HAP-1 (cell line): ENCODE measurements at regions not wholly inside any gene's neighbourhood (a gene's known extent, or its start where the extent isn't known, plus 50 kb on each side); places are given as distances from the start of the nearest gene placed in this dataset.
A peak's percentile ranks its signal among the peaks of the same experiment; 100 is the strongest.

Experiments
- DNase-seq, 2 experiments: peaks; one replicate each; pipeline ENCODE4 v3.0.0-alpha.2; 2016 to 2020; ENCODE audit warnings: low spot score in 2 of 2
- H3K27me3 ChIP-seq: fragments of 250-450 bp; sonication (Bioruptor Pico); 2 replicates; pipeline ENCODE4 v1.5.1; 2020; ENCODE audit warnings: low read depth, mild to moderate bottlenecking, moderate library complexity
- H3K36me3 ChIP-seq: fragments of 250-450 bp; sonication (Bioruptor Pico); replicated peaks from 2 replicates; pipeline ENCODE4 v1.5.1; 2020; ENCODE audit warnings: mild to moderate bottlenecking
- H3K4me1 ChIP-seq: fragments of 250-450 bp; sonication (Bioruptor Pico); 2 replicates; pipeline ENCODE4 v1.5.1; 2020; ENCODE audit warnings: mild to moderate bottlenecking
- H3K4me3 ChIP-seq: fragments of 250-450 bp; sonication (Bioruptor Pico); 2 replicates; pipeline ENCODE4 v1.5.1; 2020; ENCODE audit warnings: mild to moderate bottlenecking, moderate library complexity
- H3K9me3 ChIP-seq: fragments of 250-450 bp; sonication (Bioruptor Pico); 2 replicates; pipeline ENCODE4 v1.5.1; 2020; ENCODE audit warnings: mild to moderate bottlenecking, moderate library complexity
- in situ Hi-C: fragments of 300-500 bp; cut with MboI; formaldehyde crosslinking; loops from 3 replicates; pipeline ENCODE4 v1.14.3; 2020; ENCODE audit warnings: low sequenced_read_pairs, inconsistent platforms, mixed read lengths

GRCh38 chr1:69455718-69456117 lies 112.0 kb upstream of the LRRC7 start:
- Histone ChIP-seq H3K27me3 (no peaks in the 10 kb centered on the region), H3K9me3 (no peaks in the 10 kb centered on the region), H3K4me1 (0 out of 2 replicates have a peak, but pooled peaks cover under 1% of the 10 kb centered on the region), H3K4me3 (no peak overlapping the region), H3K36me3 (no peaks in the 10 kb centered on the region)
- no peak for DNase-seq
- in situ Hi-C loops: no loop called here

- no peaks in the 10 kb centered on the region for H3K9me3 ChIP-seq
- DNase-seq: no peak
- H3K4me1 ChIP-seq: no peaks in the 10 kb centered on the region
- H3K27me3 ChIP-seq: no peaks in the 10 kb centered on the region
- in situ Hi-C loops: no loop called here
- no peak overlapping the region for H3K4me3 ChIP-seq
- no peaks in the 10 kb centered on the region for H3K36me3 ChIP-seq
These were observed 108.5 kb upstream of the LRRC7 start for GRCh38 chr1:69459244-69459643.

GRCh38 chr1:69475021-69475420 lies 92.7 kb upstream of the LRRC7 start:
- no peaks in the 10 kb centered on the region for H3K4me1 ChIP-seq
- no peaks in the 10 kb centered on the region for H3K27me3 ChIP-seq
- in situ Hi-C loops: no loop called here
- DNase-seq: no peak
- no peaks in the 10 kb centered on the region for H3K36me3 ChIP-seq
- no peaks in the 10 kb centered on the region for H3K9me3 ChIP-seq
- H3K4me3 ChIP-seq: no peak overlapping the region

- Histone ChIP-seq H3K4me3 (no peak overlapping the region), H3K9me3 (no peaks in the 10 kb centered on the region), H3K27me3 (no peaks in the 10 kb centered on the region), H3K36me3 (no peaks in the 10 kb centered on the region), H3K4me1 (no peaks in the 10 kb centered on the region)
- DNase-seq: no peak
- in situ Hi-C loops: no loop called here
These were observed 88.0 kb upstream of the LRRC7 start for GRCh38 chr1:69479734-69480133.

GRCh38 chr1:69483246-69483645 lies 84.5 kb upstream of the LRRC7 start:
- Histone ChIP-seq H3K4me1 (no peaks in the 10 kb centered on the region), H3K4me3 (no peak overlapping the region), H3K9me3 (no peaks in the 10 kb centered on the region), H3K36me3 (no peaks in the 10 kb centered on the region), H3K27me3 (no peaks in the 10 kb centered on the region)
- in situ Hi-C loops: no loop called here
- DNase-seq: no peak

- Histone ChIP-seq H3K4me1 (no peaks in the 10 kb centered on the region), H3K9me3 (no peaks in the 10 kb centered on the region), H3K27me3 (no peaks in the 10 kb centered on the region), H3K4me3 (no peak overlapping the region), H3K36me3 (no peaks in the 10 kb centered on the region)
- no peak for DNase-seq
- in situ Hi-C loops: no loop called here
These were observed 82.1 kb upstream of the LRRC7 start for GRCh38 chr1:69485616-69486015.

- Histone ChIP-seq H3K4me3 (no peak overlapping the region), H3K9me3 (no peaks in the 10 kb centered on the region), H3K4me1 (peaks cover 7% of the 10 kb centered on the region), H3K36me3 (no peaks in the 10 kb centered on the region), H3K27me3 (no peaks in the 10 kb centered on the region)
- in situ Hi-C loops: no loop called here
- DNase-seq: no peak
These were observed 76.3 kb upstream of the LRRC7 start for GRCh38 chr1:69491416-69491815.

GRCh38 chr1:69492286-69492685 lies 75.4 kb upstream of the LRRC7 start:
- Histone ChIP-seq H3K36me3 (no peaks in the 10 kb centered on the region), H3K4me1 (peaks cover 7% of the 10 kb centered on the region), H3K4me3 (no peak overlapping the region), H3K27me3 (no peaks in the 10 kb centered on the region), H3K9me3 (no peaks in the 10 kb centered on the region)
- DNase-seq: no peak
- in situ Hi-C loops: no loop called here

- Histone ChIP-seq H3K9me3 (no peaks in the 10 kb centered on the region), H3K4me3 (no peak overlapping the region), H3K27me3 (no peaks in the 10 kb centered on the region), H3K36me3 (no peaks in the 10 kb centered on the region), H3K4me1 (peaks cover 7% of the 10 kb centered on the region)
- peak in 1 of 2 experiments; percentile 37 for DNase-seq
- in situ Hi-C loops: no loop called here
These were observed 73.5 kb upstream of the LRRC7 start for GRCh38 chr1:69494221-69494620.

- Histone ChIP-seq H3K36me3 (no peaks in the 10 kb centered on the region), H3K4me1 (peaks cover 7% of the 10 kb centered on the region), H3K4me3 (no peak overlapping the region), H3K9me3 (no peaks in the 10 kb centered on the region), H3K27me3 (no peaks in the 10 kb centered on the region)
- in situ Hi-C loops: no loop called here
- DNase-seq: no peak
These were observed 70.1 kb upstream of the LRRC7 start for GRCh38 chr1:69497441-69498221.

GRCh38 chr1:69498711-69499110 lies 69.0 kb upstream of the LRRC7 start:
- no peak for DNase-seq
- Histone ChIP-seq H3K9me3 (no peaks in the 10 kb centered on the region), H3K36me3 (no peaks in the 10 kb centered on the region), H3K4me1 (peaks cover 7% of the 10 kb centered on the region), H3K4me3 (no peak overlapping the region), H3K27me3 (no peaks in the 10 kb centered on the region)
- in situ Hi-C loops: no loop called here

GRCh38 chr1:69499203-69499803 lies 68.4 kb upstream of the LRRC7 start:
- Histone ChIP-seq H3K27me3 (no peaks in the 10 kb centered on the region), H3K4me1 (peaks cover 2% of the 10 kb centered on the region), H3K36me3 (no peaks in the 10 kb centered on the region), H3K9me3 (no peaks in the 10 kb centered on the region), H3K4me3 (no peak overlapping the region)
- in situ Hi-C loops: no loop called here
- no peak for DNase-seq

GRCh38 chr1:69502991-69503390 lies 64.7 kb upstream of the LRRC7 start:
- Histone ChIP-seq H3K27me3 (no peaks in the 10 kb centered on the region), H3K9me3 (no peaks in the 10 kb centered on the region), H3K36me3 (no peaks in the 10 kb centered on the region), H3K4me1 (no peaks in the 10 kb centered on the region), H3K4me3 (no peak overlapping the region)
- DNase-seq: no peak
- in situ Hi-C loops: no loop called here

GRCh38 chr1:69504730-69505252 lies 62.9 kb upstream of the LRRC7 start:
- H3K4me3 ChIP-seq: no peak overlapping the region
- no peaks in the 10 kb centered on the region for H3K36me3 ChIP-seq
- no peaks in the 10 kb centered on the region for H3K9me3 ChIP-seq
- DNase-seq: no peak
- in situ Hi-C loops: no loop called here
- no peaks in the 10 kb centered on the region for H3K27me3 ChIP-seq
- no peaks in the 10 kb centered on the region for H3K4me1 ChIP-seq
